Suppressor macrophage (primary cell): ENCODE measurements at regions not wholly inside any gene's neighbourhood (a gene's known extent, or its start where the extent isn't known, plus 50 kb on each side); places are given as distances from the start of the nearest gene placed in this dataset.
"Not testable (repeated sequence)": the region's sequence is repeated elsewhere in the genome, so short reads cannot be mapped to it uniquely, and the experiment has no call there.

ENCODE experiments used
- DNase-seq, 4 experiments: peaks; one replicate each; pipeline ENCODE4 v3.0.0-alpha.2; 2020 to 2022

DNA sequence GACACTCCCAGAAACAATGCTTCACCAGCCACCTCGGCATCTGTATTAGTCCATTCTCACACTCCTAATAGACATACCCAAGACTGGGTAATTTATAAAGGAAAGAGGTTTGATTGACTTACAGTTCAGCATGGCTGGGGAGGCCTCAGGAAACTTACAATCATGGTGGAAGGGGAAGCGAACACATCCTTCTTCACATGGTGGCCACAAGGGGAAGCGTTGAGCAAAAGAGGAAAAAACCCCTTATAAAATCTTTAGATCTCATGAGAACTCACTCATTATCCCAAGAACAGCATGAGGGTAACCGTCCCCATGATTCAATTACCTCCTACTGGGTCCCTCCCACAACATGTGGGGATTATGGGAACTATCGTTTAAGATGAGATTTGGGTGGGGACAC, 140.9 kb downstream of the LIG4 start:
- DNase-seq = not testable (repeated sequence)

GRCh38 chr13:108070925-108071324, 144.4 kb downstream of the LIG4 start:
- no peak for DNase-seq

DNA sequence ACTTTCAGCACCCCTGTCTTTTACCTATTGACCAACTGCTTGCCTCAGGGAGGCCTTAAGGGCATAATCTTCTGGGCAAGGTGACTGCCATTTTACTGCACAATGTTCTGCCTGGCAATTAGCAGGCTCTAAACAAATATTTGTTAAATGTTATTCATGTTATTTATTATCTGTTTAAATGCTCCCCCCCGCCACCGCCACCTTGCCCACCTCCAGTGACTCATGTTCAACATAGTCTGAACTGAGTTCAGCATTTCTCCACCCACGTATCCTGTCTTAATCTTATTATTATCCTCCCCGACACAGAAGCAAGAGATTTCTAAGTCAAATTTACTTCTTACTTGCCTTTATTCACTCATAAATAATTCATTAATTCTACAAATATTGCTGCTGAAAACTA, 144.8 kb downstream of the LIG4 start:
- no peak for DNase-seq

DNA sequence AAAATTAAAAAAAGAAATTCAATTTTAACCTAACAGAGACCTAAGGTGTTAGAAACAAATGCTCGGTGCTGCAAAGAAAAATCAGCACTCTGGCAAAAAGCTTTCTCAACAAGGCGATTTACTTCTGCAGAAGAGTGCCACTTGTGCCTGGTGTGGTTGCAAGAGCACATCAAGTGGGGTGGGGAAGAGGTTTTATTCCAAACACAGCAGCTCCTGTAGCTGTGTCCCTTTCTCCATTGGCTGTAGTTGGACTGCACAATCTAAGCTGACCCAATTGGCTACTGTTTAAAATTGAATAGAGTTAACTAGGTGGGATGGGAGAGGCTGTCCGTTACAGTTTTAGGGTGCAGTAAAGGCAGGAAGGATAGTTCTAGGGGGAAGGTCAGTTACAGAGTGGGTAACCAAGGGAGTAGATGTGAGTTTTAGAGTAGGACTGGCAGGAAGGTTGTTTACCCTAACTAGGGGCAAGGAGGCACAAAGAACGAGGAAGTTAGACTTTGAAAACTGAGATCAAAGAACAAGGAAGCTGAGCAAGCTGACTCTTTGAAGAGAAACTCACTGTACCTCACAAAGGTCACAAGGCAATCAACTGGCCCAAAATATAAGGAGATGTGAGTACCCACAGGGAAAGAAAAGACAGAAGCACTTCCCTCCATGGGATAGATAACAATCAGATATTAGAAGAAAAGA, 145.7 kb downstream of the LIG4 start:
- no peak for DNase-seq

- DNase-seq = not testable (repeated sequence)
Measured at GRCh38 chr13:108064372-108064771, 151.0 kb downstream of the LIG4 start.

DNA sequence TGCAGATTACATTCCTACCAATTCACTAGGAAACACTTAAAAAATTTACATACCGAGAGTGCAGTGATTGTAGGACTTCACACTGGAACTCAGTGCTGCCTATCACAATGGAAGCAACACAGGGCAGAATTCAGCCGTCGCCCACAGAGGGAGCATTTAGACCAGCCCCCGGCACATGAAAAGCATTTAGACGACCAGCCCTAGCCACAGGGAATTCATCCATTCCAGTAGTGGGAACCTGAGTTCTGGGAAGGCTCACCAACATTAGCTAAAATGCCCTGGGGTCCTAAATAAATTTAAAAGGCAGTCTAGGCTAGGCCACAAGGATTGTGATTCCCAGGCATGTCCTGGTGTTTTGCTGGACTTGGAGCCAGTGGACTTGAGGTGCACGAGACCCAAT, 155.2 kb downstream of the LIG4 start:
- DNase-seq = no peak

GRCh38 chr13:108056278-108056677, 159.1 kb downstream of the LIG4 start:
- DNase-seq = no peak

GRCh38 chr13:108049211-108049610, 166.1 kb downstream of the LIG4 start:
- no peak for DNase-seq

GRCh38 chr13:108044954-108045353, 170.4 kb downstream of the LIG4 start:
- no peak for DNase-seq

DNA sequence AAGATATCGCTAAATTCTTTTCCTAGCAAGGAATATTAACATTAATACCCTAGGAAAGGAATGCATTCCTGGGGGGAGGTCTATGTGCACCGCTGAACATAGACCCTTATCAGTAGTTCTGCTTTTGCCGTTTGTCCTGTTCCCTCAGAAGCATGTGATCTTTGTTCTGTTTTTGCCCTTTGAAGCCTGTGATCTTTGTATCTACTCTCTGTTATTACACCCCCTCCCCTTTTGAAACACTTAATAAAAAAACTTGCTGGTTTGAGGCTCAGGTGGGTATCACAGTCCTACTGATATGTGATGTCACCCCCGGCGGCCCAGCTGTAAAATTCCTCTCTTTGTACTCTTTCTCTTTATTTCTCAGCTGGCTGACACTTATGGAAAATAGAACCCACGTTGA, 172.5 kb downstream of the LIG4 start:
- not testable (repeated sequence) for DNase-seq

DNA sequence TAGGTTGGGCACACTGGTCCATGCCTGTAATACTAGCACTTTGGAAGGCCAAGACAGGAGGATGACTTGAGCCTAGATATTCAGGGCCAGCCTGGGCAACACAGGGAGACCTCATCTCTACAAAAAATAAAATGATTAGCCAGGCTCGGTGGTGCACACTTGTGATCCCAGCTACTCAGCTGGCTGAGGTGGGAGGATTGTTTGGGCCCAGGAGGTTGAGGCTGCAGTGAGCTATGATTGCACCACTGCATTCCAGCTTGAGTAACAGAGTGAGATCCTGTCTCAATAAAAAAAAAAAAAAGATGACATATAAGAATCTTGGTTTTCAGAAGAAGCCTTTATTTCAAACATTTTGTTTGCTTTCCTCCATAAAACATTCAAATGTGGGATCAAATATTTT, 178.0 kb downstream of the LIG4 start:
- DNase-seq = no peak

DNA sequence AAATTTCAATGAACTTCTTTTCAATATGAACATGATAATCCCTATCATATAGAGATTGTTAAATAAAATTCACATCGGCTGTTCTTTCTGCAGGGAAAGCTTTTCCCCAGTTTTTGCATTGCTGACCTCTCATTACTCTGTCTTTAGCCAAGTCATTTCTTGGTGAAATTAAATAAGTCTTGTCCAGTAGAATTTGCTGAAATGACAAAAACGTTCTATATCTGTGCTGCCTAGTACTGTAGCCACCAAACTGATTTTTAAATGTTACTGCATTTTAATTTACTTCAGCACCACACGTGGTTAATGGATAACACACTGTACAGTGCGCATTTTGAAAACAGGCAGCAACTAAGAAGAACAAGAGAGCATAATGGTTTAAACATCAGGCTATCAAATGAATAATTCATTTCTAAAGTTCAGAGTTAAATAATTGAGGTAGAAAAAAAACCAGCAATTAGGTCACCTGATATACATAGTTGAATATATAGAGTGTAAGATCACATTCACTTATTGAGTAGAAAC, 178.9 kb downstream of the LIG4 start:
- no peak for DNase-seq

DNA sequence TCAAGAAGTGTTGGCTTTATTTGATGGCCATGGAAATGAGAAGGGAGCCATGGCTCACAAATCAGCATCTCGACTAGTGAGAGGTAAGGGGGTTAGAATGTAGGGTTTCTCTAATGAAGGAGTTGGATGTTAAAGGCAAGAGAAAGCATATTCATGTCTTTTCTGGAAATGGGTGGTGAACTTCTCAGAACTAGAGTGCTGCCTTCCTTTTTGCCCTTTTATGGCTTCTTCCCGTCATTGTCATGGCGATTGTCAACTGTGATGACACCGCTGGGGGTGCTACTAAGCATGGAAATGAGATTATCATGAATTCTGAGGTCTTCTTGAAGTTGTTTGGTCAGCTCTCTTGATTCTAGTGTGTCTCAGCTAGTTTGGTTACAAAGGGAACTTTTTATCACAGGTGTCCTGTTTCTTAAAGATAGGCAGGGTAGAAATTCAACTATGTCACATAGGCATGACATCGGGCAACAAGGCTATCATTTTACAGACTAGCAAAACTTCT, 180.4 kb downstream of the LIG4 start:
- DNase-seq = no peak

DNA sequence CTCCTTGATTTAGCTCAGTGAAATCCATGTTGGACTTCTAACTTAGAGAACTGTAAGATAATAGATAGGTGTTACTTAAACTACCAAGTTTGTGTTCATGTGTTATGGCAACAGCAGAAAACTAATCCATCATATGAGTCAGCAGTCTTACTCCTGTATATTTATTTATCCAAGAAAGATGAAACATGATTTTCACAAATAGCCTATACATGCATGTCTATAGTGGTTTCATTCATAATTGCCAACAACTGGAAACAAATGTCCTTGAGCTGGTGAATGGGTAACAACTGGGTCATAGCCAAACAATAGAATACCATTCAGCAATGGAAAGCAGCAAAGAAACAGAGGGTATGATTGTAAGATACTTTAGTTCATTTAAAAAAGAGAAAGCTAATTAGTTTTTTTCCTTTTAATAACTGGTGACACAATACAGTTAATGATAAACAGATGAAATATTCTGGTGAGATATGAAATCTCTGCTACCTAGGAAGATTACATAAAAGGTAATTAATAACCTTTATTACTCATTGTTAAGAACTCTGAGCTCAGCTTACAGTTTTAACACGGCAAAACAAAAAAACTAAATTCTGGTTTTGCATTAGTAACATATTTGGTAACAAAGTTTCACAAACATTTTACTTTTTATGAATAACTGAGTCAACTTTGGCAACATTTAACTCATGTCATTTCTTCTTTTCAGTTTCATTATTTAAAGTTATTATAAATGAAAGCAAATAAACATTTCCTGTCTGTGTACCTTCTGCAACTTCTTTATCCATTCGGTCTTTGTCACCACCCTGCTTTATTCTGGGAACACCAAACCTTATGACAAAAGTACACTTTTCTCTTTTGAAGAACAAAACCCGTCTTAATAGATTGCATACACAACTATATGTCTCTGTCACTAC, 181.3 kb downstream of the LIG4 start:
- no peak for DNase-seq

DNA sequence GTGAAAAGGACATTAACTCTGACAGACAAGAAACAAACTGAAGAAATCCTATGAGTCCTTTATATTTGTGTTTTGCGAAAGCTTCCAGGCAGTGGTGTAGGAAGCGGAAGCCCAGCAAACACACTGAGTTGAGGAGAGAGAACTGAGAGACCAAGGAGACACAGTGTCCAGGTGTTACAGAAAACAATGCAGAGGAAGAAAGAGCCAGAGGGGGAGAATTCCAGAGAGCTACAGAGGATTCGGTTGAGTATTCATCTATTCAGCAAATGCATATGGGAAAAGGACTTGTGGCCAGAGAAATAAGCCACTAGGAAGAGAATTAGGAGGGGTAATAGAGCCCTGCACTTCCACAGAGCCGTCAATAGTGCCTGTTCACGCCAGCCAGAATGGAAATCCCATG, 183.5 kb downstream of the LIG4 start:
- DNase-seq = no peak

GRCh38 chr13:108030769-108031168, 184.6 kb downstream of the LIG4 start:
- DNase-seq = no peak

DNA sequence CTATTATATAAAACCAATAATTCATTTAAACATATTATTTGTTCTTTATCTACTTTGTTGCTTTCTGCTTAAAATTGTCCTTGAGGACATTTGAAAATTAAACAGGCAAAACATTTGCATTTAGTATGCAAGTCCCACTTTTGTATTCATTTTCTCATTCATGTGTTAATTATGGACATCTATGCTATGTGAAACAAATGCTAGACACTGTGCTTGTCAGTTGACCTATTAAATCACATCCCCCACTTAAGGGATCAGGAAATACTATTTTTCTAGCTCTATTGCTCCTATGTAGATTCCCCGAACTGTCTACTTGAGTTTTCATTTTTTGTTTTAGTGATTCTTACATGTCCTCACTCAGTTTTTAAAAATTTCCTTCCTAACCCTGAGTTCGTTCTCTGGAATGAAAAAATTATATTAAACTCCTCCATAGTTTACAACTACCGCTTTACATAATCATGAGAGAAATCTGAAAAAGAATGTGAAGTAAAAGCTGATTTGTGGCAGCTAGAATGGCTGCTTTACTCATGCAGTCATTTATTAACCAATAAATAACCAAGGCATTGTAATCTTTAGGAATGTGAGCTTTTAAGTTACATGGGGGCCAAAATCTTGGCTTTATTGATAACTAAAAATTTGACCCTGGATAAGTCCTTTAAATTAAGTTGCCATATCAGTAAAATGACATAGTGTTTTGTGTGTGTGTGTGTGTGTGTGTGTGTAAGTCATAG, 188.5 kb downstream of the LIG4 start:
- DNase-seq = no peak

DNA sequence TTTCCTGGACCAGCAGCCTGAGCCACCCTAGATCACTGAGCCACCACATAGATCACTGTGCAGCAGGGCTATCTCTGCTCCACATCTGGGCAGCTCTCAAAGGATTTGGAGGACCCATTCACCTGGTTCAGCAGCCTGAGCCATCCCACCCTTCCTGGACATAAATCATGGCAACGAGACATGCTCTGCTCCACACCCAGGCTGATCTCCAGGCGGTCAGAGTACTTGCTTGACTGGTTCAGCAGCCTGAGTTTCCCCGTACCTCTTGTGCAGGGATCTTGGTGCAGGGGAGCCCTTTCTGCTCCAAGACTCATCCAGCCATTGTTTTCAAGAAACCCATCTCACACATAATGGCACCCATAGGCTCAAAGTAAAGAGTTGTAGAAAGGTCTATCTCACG, 195.3 kb downstream of the LIG4 start:
- no peak for DNase-seq

DNA sequence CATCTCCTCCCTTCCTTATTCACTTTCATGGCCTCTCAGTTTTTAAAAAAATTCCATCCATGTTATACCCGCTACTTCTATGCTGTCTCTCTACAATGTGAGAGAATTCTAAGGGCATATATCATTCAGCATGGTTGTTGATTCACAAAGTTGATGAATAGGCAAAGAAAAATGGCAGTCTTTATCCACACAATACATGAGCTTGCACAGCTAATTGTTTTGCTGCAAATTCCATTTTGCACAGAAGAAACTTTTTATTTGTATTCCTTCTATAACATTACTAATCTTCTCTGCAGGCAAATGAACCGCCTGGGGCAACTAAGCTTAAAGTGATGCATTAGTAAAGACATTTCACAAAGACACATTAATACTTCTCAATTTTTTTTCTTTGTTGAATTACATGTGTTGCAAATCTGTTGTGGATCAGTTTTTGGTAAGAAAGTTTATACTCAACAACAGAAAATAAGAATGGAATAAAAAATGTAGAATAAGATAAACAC, 196.9 kb downstream of the LIG4 start:
- no peak for DNase-seq

DNA sequence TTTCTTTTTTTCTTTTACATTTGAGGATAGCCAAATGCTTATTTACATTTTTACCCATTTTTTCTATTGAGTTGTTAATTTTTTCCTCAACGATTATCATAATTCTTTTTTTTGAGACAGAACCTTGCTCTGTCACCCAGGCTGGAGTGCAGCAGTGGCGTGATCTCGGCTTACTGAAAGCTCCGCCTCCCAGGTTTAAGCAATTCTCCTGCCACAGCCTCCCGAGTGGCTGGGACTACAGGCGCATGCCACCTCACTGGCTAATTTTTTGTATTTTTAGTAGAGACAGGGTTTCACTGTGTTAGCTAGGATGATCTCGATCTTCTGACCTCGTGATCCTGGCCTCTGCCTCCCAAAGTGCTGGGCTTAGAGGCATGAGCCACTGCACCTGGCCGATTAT, 208.7 kb downstream of the LIG4 start:
- no peak for DNase-seq

DNA sequence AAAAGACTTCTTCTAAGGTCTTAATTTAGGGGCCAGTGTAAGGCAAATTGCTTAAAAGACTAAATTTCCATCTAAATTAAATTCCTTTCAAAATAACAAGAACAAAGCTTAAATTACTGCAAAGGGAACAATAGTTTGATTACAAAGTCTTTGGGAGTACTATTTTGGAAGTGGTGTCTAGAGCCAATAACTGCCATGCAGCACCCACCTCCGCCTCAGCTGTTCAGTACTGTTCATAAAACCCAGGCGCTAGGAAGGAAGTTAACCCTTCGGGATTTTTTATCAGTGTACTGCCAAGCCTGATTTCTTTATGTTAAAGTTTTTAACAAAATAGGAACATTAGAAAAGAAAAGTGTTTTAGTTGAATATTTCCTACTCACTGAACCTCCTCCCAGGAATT, 210.1 kb downstream of the LIG4 start:
- DNase-seq = no peak

DNA sequence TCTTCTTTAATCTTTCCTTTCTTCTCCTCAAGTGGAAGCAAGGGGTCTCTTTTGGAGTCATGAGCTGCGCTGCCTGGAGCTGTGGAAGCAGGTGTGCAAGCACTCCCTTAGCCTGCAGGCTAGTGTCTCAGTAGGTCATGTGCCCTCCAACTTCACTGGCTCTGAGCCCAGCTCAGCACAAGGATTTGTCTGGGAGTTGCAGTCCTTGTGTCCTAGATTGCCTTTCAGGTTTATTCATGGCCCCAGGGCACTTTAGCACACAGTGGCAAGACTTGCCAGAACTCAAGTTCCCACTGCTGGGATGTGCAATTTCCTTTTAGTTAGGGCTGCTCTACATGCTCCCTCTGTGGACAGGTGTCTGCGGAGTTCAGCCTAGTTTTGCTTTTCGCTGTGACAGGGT, 211.7 kb downstream of the LIG4 start:
- no peak for DNase-seq

- no peak for DNase-seq
Measured at GRCh38 chr13:108000998-108001397, 214.3 kb downstream of the LIG4 start.
